ENCODE measurements at regions not wholly inside any gene's neighbourhood (a gene's known extent, or its start where the extent isn't known, plus 50 kb on each side); places are given as distances from the start of the nearest gene placed in this dataset.

DNA sequence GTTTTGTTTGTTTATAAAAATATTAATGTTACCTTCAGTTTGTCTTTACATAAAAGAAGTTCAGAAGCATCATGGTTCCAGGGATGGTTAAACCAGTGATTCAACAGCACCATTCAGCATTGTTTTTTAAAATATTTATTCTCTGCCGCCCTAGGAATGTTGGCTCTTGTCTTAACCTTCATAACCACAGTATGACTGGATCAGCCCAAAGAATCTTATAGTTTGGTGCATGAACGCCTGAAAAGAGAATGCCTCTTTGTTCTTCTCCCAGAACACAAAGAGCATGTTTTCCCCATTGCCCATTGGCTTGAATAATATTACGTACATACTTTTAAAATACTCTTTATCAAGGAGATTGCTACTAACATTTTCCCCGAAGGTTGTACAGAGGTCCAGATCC is 413.4 kb downstream of the ANXA1 start:
- DNase-seq (no peak), FAIRE-seq (no peak), ATAC-seq (no peak)
- Histone ChIP-seq H3K27ac (no peak overlapping the region), H3K4me1 (no peaks in the 10 kb centered on the region), H3K4me3 (no peak overlapping the region), H3K36me3 (no peaks in the 10 kb centered on the region), H3K27me3 (peaks cover 0 to 12% (median 0%) of the 10 kb centered on the region in 4 donors), H3K9me3 (no peaks in the 10 kb centered on the region)
- TF ChIP-seq, protein P1, sequence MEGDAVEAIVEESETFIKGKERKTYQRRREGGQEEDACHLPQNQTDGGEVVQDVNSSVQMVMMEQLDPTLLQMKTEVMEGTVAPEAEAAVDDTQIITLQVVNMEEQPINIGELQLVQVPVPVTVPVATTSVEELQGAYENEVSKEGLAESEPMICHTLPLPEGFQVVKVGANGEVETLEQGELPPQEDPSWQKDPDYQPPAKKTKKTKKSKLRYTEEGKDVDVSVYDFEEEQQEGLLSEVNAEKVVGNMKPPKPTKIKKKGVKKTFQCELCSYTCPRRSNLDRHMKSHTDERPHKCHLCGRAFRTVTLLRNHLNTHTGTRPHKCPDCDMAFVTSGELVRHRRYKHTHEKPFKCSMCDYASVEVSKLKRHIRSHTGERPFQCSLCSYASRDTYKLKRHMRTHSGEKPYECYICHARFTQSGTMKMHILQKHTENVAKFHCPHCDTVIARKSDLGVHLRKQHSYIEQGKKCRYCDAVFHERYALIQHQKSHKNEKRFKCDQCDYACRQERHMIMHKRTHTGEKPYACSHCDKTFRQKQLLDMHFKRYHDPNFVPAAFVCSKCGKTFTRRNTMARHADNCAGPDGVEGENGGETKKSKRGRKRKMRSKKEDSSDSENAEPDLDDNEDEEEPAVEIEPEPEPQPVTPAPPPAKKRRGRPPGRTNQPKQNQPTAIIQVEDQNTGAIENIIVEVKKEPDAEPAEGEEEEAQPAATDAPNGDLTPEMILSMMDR (IDR thresholded peaks at IDR 0.05) = no peak
- intact Hi-C loops (cut with DNase I) = no loop called here
- WGBS, 2 donors = 41 to 50% methylated on average over 4 of the region's 4 CpGs

DNA sequence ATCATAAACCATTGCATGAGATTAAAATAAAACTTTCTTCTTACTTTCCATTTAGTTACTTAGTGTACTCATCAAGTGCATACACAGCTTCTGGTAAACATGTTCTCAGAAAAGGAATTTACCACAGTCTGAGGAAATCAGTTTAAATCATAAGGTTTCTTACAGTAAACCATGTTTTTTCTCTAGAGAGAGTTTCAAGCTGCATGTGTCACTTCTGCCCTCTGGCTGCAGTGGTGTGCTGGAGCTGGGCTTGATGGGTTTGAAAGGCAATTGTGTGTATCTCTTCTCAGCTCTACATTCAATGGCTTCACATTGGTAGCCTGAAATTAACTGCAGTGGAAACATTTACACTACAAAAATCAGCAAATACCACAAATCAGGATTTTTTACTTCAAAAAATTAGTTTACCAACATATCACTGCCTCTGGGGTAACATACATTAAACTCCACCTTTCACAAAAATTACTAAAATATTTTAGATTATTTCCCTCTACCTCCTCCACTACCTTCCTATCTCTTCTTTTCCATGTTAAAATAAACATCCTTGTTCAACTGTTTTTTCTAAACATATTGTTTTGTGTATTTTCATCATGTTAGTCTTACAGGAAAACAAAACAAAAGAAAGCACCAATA is 414.3 kb downstream of the ANXA1 start:
- Histone ChIP-seq H3K4me3 (no peak overlapping the region), H3K36me3 (no peaks in the 10 kb centered on the region), H3K27ac (no peak overlapping the region), H3K4me1 (no peaks in the 10 kb centered on the region), H3K9me3 (no peaks in the 10 kb centered on the region), H3K27me3 (peaks cover 0 to 6% (median 0%) of the 10 kb centered on the region in 4 donors)
- intact Hi-C loops (cut with DNase I) = no loop called here
- FAIRE-seq = no peak
- DNase-seq = no peak
- ATAC-seq = peak in 1 of 4 donors; percentile 35
- TF ChIP-seq, protein P1 (IDR thresholded peaks at IDR 0.05) = no peak

- WGBS, 2 donors = 61 to 69% methylated on average over 1 of the region's 1 CpG
- Histone ChIP-seq H3K4me1 (no peaks in the 10 kb centered on the region), H3K27ac (no peak overlapping the region), H3K9me3 (no peaks in the 10 kb centered on the region), H3K36me3 (no peaks in the 10 kb centered on the region), H3K4me3 (no peak overlapping the region), H3K27me3 (peaks cover 0 to 11% (median 0%) of the 10 kb centered on the region in 4 donors)
- FAIRE-seq (no peak), ATAC-seq (no peak), DNase-seq (no peak)
- TF ChIP-seq, protein P1 (IDR thresholded peaks at IDR 0.05) = no peak
- intact Hi-C loops (cut with DNase I) = no loop called here
Observed at GRCh38 chr9:73566627-73567026, 415.0 kb downstream of the ANXA1 start.

- FAIRE-seq (no peak), DNase-seq (no peak), ATAC-seq (no peak)
- Histone ChIP-seq H3K4me1 (no peaks in the 10 kb centered on the region), H3K36me3 (no peaks in the 10 kb centered on the region), H3K4me3 (no peak overlapping the region), H3K9me3 (no peaks in the 10 kb centered on the region), H3K27ac (no peak overlapping the region), H3K27me3 (peaks cover 0 to 49% (median 0%) of the 10 kb centered on the region in 4 donors)
- 26 to 28% methylated on average over 4 of the region's 4 CpGs for WGBS, 2 donors
- TF ChIP-seq, protein P1 (IDR thresholded peaks at IDR 0.05) = no peak
- intact Hi-C loops (cut with DNase I) = no loop called here
Observed at GRCh38 chr9:73573235-73573634, 421.6 kb downstream of the ANXA1 start.
